H1 (cell line): ENCODE measurements at regions not wholly inside any gene's neighbourhood (a gene's known extent, or its start where the extent isn't known, plus 50 kb on each side); places are given as distances from the start of the nearest gene placed in this dataset.

Source experiments
- CTCF ChIA-PET: fragments of 300-600 bp; sonication (Branson Sonifier 250); formaldehyde crosslinking; loops from one replicate; lab custom pipeline; 2021; ENCODE audit not compliant: partially characterized antibody; lab: Charles Lee
- POLR2A ChIA-PET: fragments of 300-600 bp; sonication (Branson Sonifier 250); formaldehyde crosslinking; loops from one replicate; lab custom pipeline; 2021; ENCODE audit warnings: inconsistent platforms; ENCODE audit not compliant: partially characterized antibody; lab: Charles Lee
- DNase-seq, 2 experiments: peaks; one replicate each; pipeline versions ENCODE4 v3.0.0 to v3.0.0-alpha.2; 2010 to 2022; ENCODE audit warnings: low spot score in 2 of 2, low read depth in 1 of 2, mixed read lengths in 1 of 2
- FAIRE-seq: peaks from 2 replicates; lab custom pipeline; 2011; peaks lifted over from hg19 to GRCh38; lab: Jason Lieb, UNC
- H2AFZ ChIP-seq: 2 replicates; pipeline ENCODE4 v1.8.1; 2012; ENCODE audit warnings: low read length, inconsistent platforms
- H2AK5ac ChIP-seq: 2 replicates; pipeline ENCODE4 v1.6.1; 2013; ENCODE audit warnings: low read depth, low read length
- H2BK120ac ChIP-seq: replicated peaks from 2 replicates; pipeline ENCODE3; 2013; ENCODE audit warnings: low read depth, low read length, inconsistent platforms
- H2BK12ac ChIP-seq: 2 replicates; pipeline ENCODE4 v1.6.1; 2013; ENCODE audit warnings: low read depth, low read length
- H2BK15ac ChIP-seq: 2 replicates; pipeline ENCODE4 v1.6.1; 2013; ENCODE audit warnings: low read length
- H2BK20ac ChIP-seq: 2 replicates; pipeline ENCODE4 v1.6.1; 2013; ENCODE audit warnings: low read length
- H2BK5ac ChIP-seq: 2 replicates; pipeline ENCODE4 v1.6.1; 2013; ENCODE audit warnings: low read depth, low read length
- H3K14ac ChIP-seq: 2 replicates; pipeline ENCODE4 v1.6.1; 2013; ENCODE audit warnings: inconsistent platforms; ENCODE audit not compliant: insufficient read length
- H3K18ac ChIP-seq: 2 replicates; pipeline ENCODE4 v1.6.1; 2013; ENCODE audit warnings: low read length; ENCODE audit errors: extremely low read depth
- H3K23ac ChIP-seq: 2 replicates; pipeline ENCODE4 v1.6.1; 2013; ENCODE audit warnings: inconsistent platforms; ENCODE audit not compliant: insufficient read length
- H3K23me2 ChIP-seq: 2 replicates; pipeline ENCODE4 v1.6.1; 2013; ENCODE audit warnings: low read depth, low read length
- H3K27ac ChIP-seq: 2 replicates; pipeline ENCODE4 v1.6.1; 2011; ENCODE audit warnings: low read depth, low read length, inconsistent platforms
- H3K27me3 ChIP-seq, 4 experiments: replicated peaks in 1 of 4; 1 replicate in 1 of 4; 2 replicates in 3 of 4; pipeline versions ENCODE4 v1.6.1 to v1.8.1; 2011 to 2013; ENCODE audit warnings: low read length in 3 of 4, mild to moderate bottlenecking in 3 of 4, inconsistent platforms in 2 of 4, mixed read lengths in 2 of 4, moderate library complexity in 1 of 4; ENCODE audit not compliant: control insufficient read depth in 3 of 4, insufficient read depth in 3 of 4; ENCODE audit errors: extremely low read depth in 1 of 4
- H3K36me3 ChIP-seq, 4 experiments: 2 replicates each; pipeline versions ENCODE4 v1.6.1 to v1.8.1; 2011 to 2013; ENCODE audit warnings: mild to moderate bottlenecking in 4 of 4, low read length in 3 of 4, moderate library complexity in 2 of 4, control low read depth in 1 of 4, inconsistent platforms in 1 of 4; ENCODE audit not compliant: insufficient read depth in 4 of 4, control insufficient read depth in 2 of 4
- H3K4ac ChIP-seq: replicated peaks from 2 replicates; pipeline ENCODE3; 2013; ENCODE audit warnings: low read length, low read depth, mixed read lengths, inconsistent platforms; ENCODE audit not compliant: insufficient read length
- H3K4me1 ChIP-seq, 4 experiments: replicated peaks in 1 of 4; 1 replicate in 1 of 4; 2 replicates in 3 of 4; pipeline versions ENCODE4 v1.6.1 to v1.8.1; 2011 to 2013; ENCODE audit warnings: low read length in 3 of 4, inconsistent platforms in 2 of 4, mixed read lengths in 1 of 4; ENCODE audit not compliant: insufficient read depth in 4 of 4, control insufficient read depth in 3 of 4
- H3K4me2 ChIP-seq, 2 experiments: 2 replicates each; pipeline versions ENCODE4 v1.6.1 to v1.8.1; 2011 to 2013; ENCODE audit warnings: low read depth in 2 of 2, low read length in 2 of 2, control low read depth in 1 of 2, inconsistent platforms in 1 of 2, mild to moderate bottlenecking in 1 of 2; ENCODE audit not compliant: insufficient read depth in 1 of 2
- H3K4me3 ChIP-seq, 4 experiments: fragments of 200-600, 300-600 bp in 1 of 4; sonication (generic), shearing (Covaris generic), sonication (Bioruptor Twin) in 1 of 4; 2 replicates each; pipeline versions ENCODE4 v1.5.1 to v1.8.1; 2011 to 2016; ENCODE audit warnings: low read length in 4 of 4, low read depth in 3 of 4, control low read depth in 2 of 4, inconsistent platforms in 2 of 4, mild to moderate bottlenecking in 2 of 4, mixed read lengths in 1 of 4, moderate library complexity in 1 of 4; ENCODE audit not compliant: insufficient read depth in 2 of 4; ENCODE audit errors: extremely low read depth in 1 of 4
- H3K56ac ChIP-seq: replicated peaks from 2 replicates; pipeline ENCODE3; 2013; ENCODE audit warnings: low read depth, mild to moderate bottlenecking, mixed read lengths, low read length, inconsistent platforms; ENCODE audit not compliant: insufficient read length
- H3K79me1 ChIP-seq: 2 replicates; pipeline ENCODE4 v1.6.1; 2013; ENCODE audit warnings: low read depth, low read length, control low read depth
- H3K79me2 ChIP-seq, 2 experiments: 2 replicates each; pipeline versions ENCODE4 v1.6.1 to v1.8.1; 2012 to 2013; ENCODE audit warnings: low read length in 2 of 2, mild to moderate bottlenecking in 2 of 2, inconsistent platforms in 1 of 2; ENCODE audit not compliant: insufficient read depth in 2 of 2, control insufficient read depth in 1 of 2
- H3K9ac ChIP-seq, 4 experiments: replicated peaks in 1 of 4; 1 replicate in 1 of 4; 2 replicates in 3 of 4; pipeline versions ENCODE4 v1.6.1 to v1.8.1; 2011 to 2013; ENCODE audit warnings: low read depth in 3 of 4, low read length in 3 of 4, control low read depth in 2 of 4, mild to moderate bottlenecking in 2 of 4, moderate library complexity in 2 of 4, inconsistent platforms in 1 of 4; ENCODE audit errors: extremely low read depth in 1 of 4
- H3K9me3 ChIP-seq, 2 experiments: 2 replicates each; pipeline versions ENCODE4 v1.6.1 to v1.8.1; 2012 to 2013; ENCODE audit warnings: mild to moderate bottlenecking in 2 of 2, moderate library complexity in 2 of 2, control low read depth in 1 of 2, inconsistent platforms in 1 of 2, low read depth in 1 of 2, low read length in 1 of 2, mixed read lengths in 1 of 2; ENCODE audit not compliant: insufficient read depth in 2 of 2
- H4K20me1 ChIP-seq, 2 experiments: replicated peaks in 1 of 2; 2 replicates each; pipeline versions ENCODE3 to v1.8.1; 2011 to 2013; ENCODE audit warnings: inconsistent platforms in 2 of 2, low read length in 2 of 2, mild to moderate bottlenecking in 1 of 2; ENCODE audit not compliant: insufficient read depth in 2 of 2, control insufficient read depth in 1 of 2
- H4K5ac ChIP-seq: 2 replicates; pipeline ENCODE4 v1.6.1; 2013; ENCODE audit warnings: low read length, low read depth, mixed read lengths, inconsistent platforms; ENCODE audit not compliant: insufficient read length
- H4K8ac ChIP-seq: 2 replicates; pipeline ENCODE4 v1.8.0; 2013; ENCODE audit warnings: mild to moderate bottlenecking, moderate library complexity, low read length, inconsistent platforms; ENCODE audit not compliant: insufficient read depth; ENCODE audit errors: extremely low read depth
- H4K91ac ChIP-seq: replicated peaks from 2 replicates; pipeline ENCODE3; 2013; ENCODE audit warnings: low read length, mixed read lengths, inconsistent platforms; ENCODE audit not compliant: insufficient read length
- SP4 ChIP-seq: IDR thresholded peaks from 2 replicates; pipeline ENCODE4 v1.6.1; 2012; ENCODE audit warnings: low read length, inconsistent platforms
- WGBS, 2 experiments: shearing (Covaris generic) in 1 of 2; methylation state at CpG; one replicate each; pipeline versions ENCODE4 v1.1.6 to v1.1.7; 2013 to 2015; ENCODE audit warnings: low lambda C conversion rate in 2 of 2, mixed read lengths in 2 of 2, inconsistent platforms in 1 of 2, low coverage in 1 of 2, missing lambda C conversion rate in 1 of 2; ENCODE audit not compliant: insufficient replicate concordance in 2 of 2, insufficient coverage in 1 of 2, insufficient read length in 1 of 2; ENCODE audit errors: extremely low coverage in 1 of 2, missing lambda C conversion rate in 1 of 2; 5-methylcytosine and 5-hydroxymethylcytosine counted together

DNA sequence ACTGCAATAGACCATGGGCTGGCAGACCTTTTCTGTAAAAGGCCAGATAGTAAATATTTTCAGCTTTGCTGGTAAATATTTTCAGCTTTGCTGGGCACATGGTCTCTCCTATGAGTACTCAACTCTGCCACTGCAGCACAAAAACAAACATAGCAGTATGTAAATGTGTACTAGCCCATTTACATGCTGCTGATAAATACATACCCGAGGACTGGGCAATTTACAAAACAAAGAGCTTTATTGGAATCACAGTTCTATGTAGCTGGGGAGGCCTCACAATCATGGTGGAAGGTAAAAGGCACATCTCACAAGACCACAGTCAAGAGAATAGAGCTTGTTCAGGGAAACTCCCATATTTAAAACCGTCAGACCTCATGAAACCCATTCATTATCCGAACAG lies 793.0 kb downstream of the EDEM1 start:
- H2BK12ac ChIP-seq, result no peak overlapping the region
- H3K27ac ChIP-seq, result no peak overlapping the region
- no peaks in the 10 kb centered on the region for H3K27me3 ChIP-seq
- ChIA-PET CTCF (no interaction called here), POLR2A (no interaction called here)
- H2BK120ac ChIP-seq, result no peak overlapping the region
- no peak overlapping the region for H3K14ac ChIP-seq
- no peak overlapping the region for H4K91ac ChIP-seq
- H3K4me3 ChIP-seq, result no peak overlapping the region
- H3K23ac ChIP-seq, result no peak overlapping the region
- H2AFZ ChIP-seq, result no peak overlapping the region
- H3K4ac ChIP-seq, result no peak overlapping the region
- no peaks in the 10 kb centered on the region; a peak in 2 of 4 replicates for H3K9me3 ChIP-seq
- no peak overlapping the region for H2AK5ac ChIP-seq
- no peaks in the 10 kb centered on the region for H3K23me2 ChIP-seq
- no peak overlapping the region for H2BK5ac ChIP-seq
- DNase-seq (no peak), FAIRE-seq (no peak)
- H4K8ac ChIP-seq, result no peak overlapping the region
- H4K20me1 ChIP-seq, result no peaks in the 10 kb centered on the region
- no peak overlapping the region for H2BK20ac ChIP-seq
- no peaks in the 10 kb centered on the region for H3K79me2 ChIP-seq
- H3K18ac ChIP-seq, result no peak overlapping the region
- no peaks in the 10 kb centered on the region for H3K79me1 ChIP-seq
- H3K4me1 ChIP-seq, result no peaks in the 10 kb centered on the region
- no peak overlapping the region for H4K5ac ChIP-seq
- no peak overlapping the region for H3K9ac ChIP-seq
- H3K36me3 ChIP-seq, result no peaks in the 10 kb centered on the region
- no peak overlapping the region for H2BK15ac ChIP-seq
- H3K4me2 ChIP-seq, result no peak overlapping the region
- 55% methylated on average over 3 of the region's 3 CpGs; no CpG with 5 or more reads in 1 of the 2 experiments for WGBS, 2 experiments
- no peak overlapping the region for H3K56ac ChIP-seq
- no peak for TF ChIP-seq SP4
